Activated CD4-positive, alpha-beta T cell treated with anti-CD3 and anti-CD28 coated beads, Interleukin-2, amount 10 ng/mL, durations not matched to agents 24 days and 14 days (primary cell): ENCODE measurements at regions not wholly inside any gene's neighbourhood (a gene's known extent, or its start where the extent isn't known, plus 50 kb on each side); places are given as distances from the start of the nearest gene placed in this dataset.

Source experiments
- DNase-seq: peaks from one replicate; pipeline ENCODE4 v3.0.0; 2022
- H3K27ac Mint-ChIP-seq: one replicate; pipeline ENCODE4 v1.8.0; 2022; ENCODE audit warnings: mild to moderate bottlenecking, mixed read lengths
- H3K27me3 Mint-ChIP-seq: one replicate; pipeline ENCODE4 v1.8.0; 2022; ENCODE audit warnings: mixed read lengths
- H3K36me3 Mint-ChIP-seq: one replicate; pipeline ENCODE4 v1.8.0; 2022; ENCODE audit warnings: low read depth, mild to moderate bottlenecking, mixed read lengths
- H3K4me1 Mint-ChIP-seq: one replicate; pipeline ENCODE4 v1.8.0; 2021; ENCODE audit warnings: mixed read lengths
- H3K4me3 Mint-ChIP-seq: one replicate; pipeline ENCODE4 v1.8.0; 2022; ENCODE audit warnings: mild to moderate bottlenecking, moderate library complexity, mixed read lengths
- H3K9me3 Mint-ChIP-seq: one replicate; pipeline ENCODE4 v1.8.0; 2021; ENCODE audit warnings: mixed read lengths
- intact Hi-C: fragments of 100-400 bp; cut with micrococcal nuclease; formaldehyde crosslinking; loops from one replicate; pipeline ENCODE4 v1.15.1; 2023

- Mint-ChIP-seq H3K27me3 (peaks cover 2% of the 10 kb centered on the region), H3K9me3 (no peaks in the 10 kb centered on the region), H3K4me3 (no peak overlapping the region), H3K4me1 (no peaks in the 10 kb centered on the region), H3K36me3 (no peaks in the 10 kb centered on the region), H3K27ac (no peak overlapping the region)
- no peak for DNase-seq
- intact Hi-C loops, result no loop called here
Measured at GRCh38 chr2:71937396-71937795, 210.3 kb downstream of the CYP26B1 start.

DNA sequence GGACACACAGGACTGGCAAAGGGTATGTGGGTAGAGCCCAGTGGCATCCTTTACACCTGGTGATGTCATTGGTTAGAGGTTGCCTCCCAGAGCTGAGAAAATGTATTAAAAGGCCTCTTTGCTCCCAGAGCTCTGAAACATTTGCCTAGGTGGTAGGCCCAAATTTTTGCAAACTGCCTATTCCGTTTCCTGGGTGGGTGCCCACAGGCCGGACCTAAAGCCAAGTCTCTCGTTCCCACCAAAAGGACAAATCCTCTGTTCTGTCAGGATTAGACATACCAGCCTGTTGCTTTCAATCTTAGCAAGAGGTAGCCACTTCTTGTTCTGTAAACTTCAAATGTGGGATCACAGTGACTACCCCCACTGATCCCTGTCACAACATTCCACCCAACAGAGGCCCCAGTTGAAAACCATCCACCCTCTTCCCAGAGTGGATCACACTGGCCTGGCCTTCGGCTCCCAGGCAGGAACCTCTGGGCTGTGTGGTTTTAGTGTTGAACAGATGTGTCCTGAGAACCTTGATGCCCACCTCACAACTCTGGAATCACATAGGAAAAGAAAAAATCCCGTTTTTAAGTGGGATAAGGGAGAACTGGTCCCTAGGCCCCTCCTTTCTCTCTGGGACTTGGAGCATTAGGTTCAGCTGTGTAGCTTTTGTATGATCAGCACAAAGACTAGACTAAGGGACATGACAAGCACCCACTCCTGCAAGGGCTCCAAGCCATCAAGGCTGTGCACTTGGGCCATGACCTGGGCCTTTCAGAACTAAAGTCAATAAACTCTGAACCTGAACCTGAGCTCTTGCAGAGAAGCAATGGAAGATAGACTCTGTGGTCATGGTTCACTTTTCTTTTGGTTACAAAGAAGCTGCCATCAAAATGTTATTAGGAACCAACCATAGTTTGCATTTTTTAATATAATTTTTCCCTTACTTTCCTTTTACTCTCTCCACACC, 211.3 kb downstream of the CYP26B1 start:
- no peaks in the 10 kb centered on the region for H3K9me3 Mint-ChIP-seq
- intact Hi-C loops, result no loop called here

DNA sequence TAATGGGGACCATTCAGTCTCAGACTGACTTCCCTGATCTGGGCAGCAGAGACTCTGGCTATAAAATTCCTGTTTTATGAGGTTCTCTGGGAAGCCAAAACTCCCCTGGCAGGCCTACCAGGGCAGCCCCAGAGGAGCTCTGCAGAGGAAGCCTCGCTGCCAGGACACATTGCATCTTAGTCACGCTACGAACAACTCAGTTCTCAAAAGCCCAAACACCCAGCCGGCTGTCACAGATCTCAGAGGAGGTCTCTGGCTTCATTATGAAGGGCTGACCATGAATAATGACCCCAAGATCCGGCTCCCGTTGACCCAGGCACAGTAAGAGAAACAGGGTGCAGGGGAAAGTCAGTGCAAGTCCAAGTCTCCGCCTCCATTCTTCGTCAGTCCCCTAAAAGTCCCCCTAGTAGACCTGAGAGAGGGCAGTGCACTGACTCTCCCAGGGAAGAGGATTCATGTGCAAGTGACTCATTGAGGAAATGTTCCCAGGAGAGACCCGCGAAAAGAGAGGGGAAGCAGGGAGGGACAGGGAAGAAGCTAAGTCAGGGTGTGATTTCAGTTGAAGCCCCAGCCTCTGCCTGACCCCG, 212.3 kb downstream of the CYP26B1 start:
- Mint-ChIP-seq H3K27me3 (peaks cover 2% of the 10 kb centered on the region), H3K36me3 (no peaks in the 10 kb centered on the region)
- DNase-seq, result no peak

More for the DNA sequence above, 211.3 kb downstream of the CYP26B1 start:
- H3K27me3 Mint-ChIP-seq, result peaks cover 2% of the 10 kb centered on the region
- no peak overlapping the region for H3K27ac Mint-ChIP-seq
- H3K4me1 Mint-ChIP-seq, result no peaks in the 10 kb centered on the region
- H3K4me3 Mint-ChIP-seq, result no peak overlapping the region
- H3K36me3 Mint-ChIP-seq, result no peaks in the 10 kb centered on the region
- no peak for DNase-seq

GRCh38 chr2:71934595-71935261, 212.9 kb downstream of the CYP26B1 start:
- Mint-ChIP-seq H3K4me3 (no peak overlapping the region), H3K27me3 (peaks cover 2% of the 10 kb centered on the region), H3K9me3 (no peaks in the 10 kb centered on the region), H3K4me1 (no peaks in the 10 kb centered on the region), H3K27ac (no peak overlapping the region), H3K36me3 (no peaks in the 10 kb centered on the region)
- intact Hi-C loops, result no loop called here
- DNase-seq, result peak; percentile 40

More for the DNA sequence above, 212.3 kb downstream of the CYP26B1 start:
- H3K4me3 Mint-ChIP-seq, result no peak overlapping the region
- no peaks in the 10 kb centered on the region for H3K9me3 Mint-ChIP-seq
- intact Hi-C loops, result no loop called here
- no peak overlapping the region for H3K27ac Mint-ChIP-seq
- H3K4me1 Mint-ChIP-seq, result no peaks in the 10 kb centered on the region

GRCh38 chr2:71934320-71934593, 213.4 kb downstream of the CYP26B1 start:
- Mint-ChIP-seq H3K36me3 (no peaks in the 10 kb centered on the region), H3K4me1 (no peaks in the 10 kb centered on the region), H3K27ac (no peak overlapping the region), H3K9me3 (no peaks in the 10 kb centered on the region), H3K4me3 (no peak overlapping the region), H3K27me3 (peaks cover 2% of the 10 kb centered on the region)
- intact Hi-C loops, result no loop called here
- no peak for DNase-seq

DNA sequence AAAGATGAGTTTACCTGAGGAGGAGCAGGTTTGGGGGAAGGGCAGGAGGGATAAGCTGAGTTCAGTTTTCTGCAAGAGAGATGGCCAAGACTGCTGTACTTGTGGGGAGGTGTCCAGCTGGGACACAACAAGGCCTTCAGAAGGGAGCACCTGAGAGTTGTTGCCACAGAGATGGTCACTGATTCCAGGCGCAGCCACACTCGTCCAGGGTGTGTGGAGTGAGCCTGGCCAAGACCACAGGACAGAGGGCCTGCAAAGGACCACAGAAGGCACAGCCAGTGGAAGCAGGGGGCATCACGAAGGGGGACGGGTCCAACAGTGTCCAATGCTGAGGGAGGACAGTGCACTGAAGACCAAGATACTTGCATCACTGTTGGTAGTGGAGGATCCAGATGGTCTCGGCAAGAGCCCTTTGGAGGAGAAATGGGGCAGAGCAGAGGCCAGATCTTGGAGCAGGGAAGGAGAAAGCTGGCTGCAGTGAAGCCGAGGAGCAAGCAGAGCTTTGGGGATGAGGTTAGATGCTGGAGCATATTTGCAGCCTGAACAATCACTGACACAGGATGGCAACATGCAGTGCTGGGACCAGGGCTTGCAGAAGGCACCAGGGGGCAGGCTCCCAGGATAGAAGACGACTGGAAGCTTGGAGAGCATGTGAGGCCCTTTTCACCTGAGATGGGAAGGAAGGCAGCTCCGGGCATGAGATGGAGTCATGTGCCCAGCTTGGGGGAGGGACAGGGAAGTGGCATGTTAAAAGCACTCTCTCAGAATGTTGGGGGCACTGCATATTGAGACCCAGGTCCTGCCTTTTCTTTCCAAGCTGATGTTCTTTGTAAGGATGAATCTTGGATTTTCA, 214.0 kb downstream of the CYP26B1 start:
- peaks cover under 1% of the 10 kb centered on the region for H3K27me3 Mint-ChIP-seq
- no peak for DNase-seq
- H3K4me3 Mint-ChIP-seq, result no peak overlapping the region
- intact Hi-C loops, result no loop called here
- H3K27ac Mint-ChIP-seq, result no peak overlapping the region
- H3K4me1 Mint-ChIP-seq, result no peaks in the 10 kb centered on the region
- H3K36me3 Mint-ChIP-seq, result no peaks in the 10 kb centered on the region
- H3K9me3 Mint-ChIP-seq, result no peaks in the 10 kb centered on the region

- no peak overlapping the region for H3K27ac Mint-ChIP-seq
- intact Hi-C loops, result no loop called here
- H3K9me3 Mint-ChIP-seq, result no peaks in the 10 kb centered on the region
- H3K36me3 Mint-ChIP-seq, result no peaks in the 10 kb centered on the region
- DNase-seq, result peak; percentile 30
- H3K27me3 Mint-ChIP-seq, result no peaks in the 10 kb centered on the region
- no peaks in the 10 kb centered on the region for H3K4me1 Mint-ChIP-seq
- no peak overlapping the region for H3K4me3 Mint-ChIP-seq
Measured at GRCh38 chr2:71932780-71933466, 214.7 kb downstream of the CYP26B1 start.

DNA sequence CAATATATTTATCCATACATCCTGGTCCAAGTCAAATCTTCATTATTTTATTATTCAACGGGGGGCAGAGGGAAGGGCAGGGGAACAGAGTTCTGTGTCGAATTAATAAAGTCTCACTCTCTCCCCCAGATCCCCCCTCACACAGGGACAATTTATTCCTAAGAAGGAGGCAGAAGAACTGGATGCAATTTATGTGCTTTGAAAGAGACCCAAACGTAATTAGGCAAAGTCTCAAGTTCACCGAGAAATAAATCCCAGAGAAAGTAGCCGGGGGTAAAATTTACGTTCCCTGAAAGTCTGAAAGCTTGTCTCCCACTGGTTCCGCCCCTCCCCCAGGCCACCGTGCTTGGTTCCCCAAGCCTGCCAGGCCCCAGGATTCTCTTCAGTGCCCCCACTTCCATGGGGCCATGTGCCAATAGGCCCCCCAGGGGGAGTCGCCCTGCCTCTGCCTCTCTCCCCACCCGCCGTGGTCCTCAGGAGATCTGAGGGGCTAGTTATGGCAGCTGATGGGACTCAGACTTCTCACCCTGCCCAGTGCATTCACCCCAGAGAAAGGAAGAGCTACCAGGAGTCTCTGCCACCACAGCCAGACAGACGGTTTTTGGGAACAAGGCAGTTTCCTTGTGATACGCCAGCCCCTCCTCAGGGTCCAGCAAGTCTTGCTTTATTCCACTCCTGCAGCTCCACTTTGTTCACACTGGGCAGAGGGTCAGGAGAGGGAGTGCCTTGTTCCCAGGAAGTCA, 215.5 kb downstream of the CYP26B1 start:
- Mint-ChIP-seq H3K27ac (no peak overlapping the region), H3K27me3 (no peaks in the 10 kb centered on the region), H3K36me3 (no peaks in the 10 kb centered on the region), H3K4me1 (no peaks in the 10 kb centered on the region), H3K9me3 (no peaks in the 10 kb centered on the region), H3K4me3 (no peak overlapping the region)
- intact Hi-C loops, result no loop called here
- no peak for DNase-seq

- peak; percentile 15 for DNase-seq
- intact Hi-C loops, result no loop called here
- no peak overlapping the region for H3K27ac Mint-ChIP-seq
- no peaks in the 10 kb centered on the region for H3K36me3 Mint-ChIP-seq
- no peaks in the 10 kb centered on the region for H3K4me1 Mint-ChIP-seq
- no peak overlapping the region for H3K4me3 Mint-ChIP-seq
- no peaks in the 10 kb centered on the region for H3K27me3 Mint-ChIP-seq
- H3K9me3 Mint-ChIP-seq, result no peaks in the 10 kb centered on the region
Measured at GRCh38 chr2:71930049-71930681, 217.5 kb downstream of the CYP26B1 start.

DNA sequence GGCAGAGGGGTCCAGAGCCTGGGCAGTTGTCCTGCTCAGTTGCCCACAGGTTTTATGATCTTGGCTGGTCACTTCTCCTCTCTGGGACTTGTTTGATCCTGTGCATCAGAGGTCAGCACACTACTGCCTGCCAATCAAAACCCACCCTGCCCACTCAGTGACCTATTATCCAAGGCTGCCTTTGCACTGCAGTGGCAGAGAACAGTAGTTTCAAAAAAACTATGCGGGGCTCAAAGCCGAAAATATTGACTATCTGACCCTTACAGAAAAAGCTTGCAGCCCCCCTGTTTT, 218.2 kb downstream of the CYP26B1 start:
- no peaks in the 10 kb centered on the region for H3K27me3 Mint-ChIP-seq
- no peaks in the 10 kb centered on the region for H3K4me1 Mint-ChIP-seq
- H3K36me3 Mint-ChIP-seq, result no peaks in the 10 kb centered on the region
- no peak for DNase-seq
- no peak overlapping the region for H3K4me3 Mint-ChIP-seq
- no peak overlapping the region for H3K27ac Mint-ChIP-seq
- H3K9me3 Mint-ChIP-seq, result no peaks in the 10 kb centered on the region
- intact Hi-C loops, result no loop called here

DNA sequence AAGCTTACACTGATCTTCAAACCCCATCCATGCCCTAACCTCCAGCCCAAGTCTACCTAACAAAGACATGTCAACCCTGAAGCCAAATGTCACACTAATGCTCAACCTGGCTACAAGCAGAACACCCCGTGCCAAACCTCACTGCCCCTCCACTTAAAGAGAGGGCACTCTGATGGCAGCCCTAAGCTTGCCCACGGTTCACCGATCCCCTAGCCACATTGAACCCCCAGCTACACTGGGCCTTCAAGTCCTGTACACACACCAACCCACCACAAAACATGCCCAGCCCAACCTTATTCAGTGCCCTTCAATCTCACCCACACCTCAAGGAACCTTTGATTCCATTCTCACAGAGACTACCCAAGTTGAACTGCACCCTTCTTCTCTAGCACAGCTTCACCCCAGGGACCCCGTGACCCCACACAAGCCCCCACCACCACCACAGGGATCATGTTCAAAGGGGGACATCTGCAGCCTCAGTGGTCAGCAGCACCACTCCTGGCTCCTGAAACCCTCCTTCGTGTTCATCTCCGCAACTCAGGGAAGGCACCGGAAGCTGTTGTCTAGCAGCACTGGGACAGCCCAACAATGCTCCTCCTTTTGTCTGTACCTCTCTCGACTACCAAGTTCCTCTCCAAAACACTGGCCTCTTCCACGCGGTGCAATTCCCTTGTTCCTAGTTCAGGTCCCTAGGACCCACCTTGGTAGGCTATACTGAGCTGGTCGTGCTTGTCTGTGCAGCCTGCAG, 218.8 kb downstream of the CYP26B1 start:
- H3K4me3 Mint-ChIP-seq, result no peak overlapping the region
- no peaks in the 10 kb centered on the region for H3K36me3 Mint-ChIP-seq
- H3K9me3 Mint-ChIP-seq, result no peaks in the 10 kb centered on the region
- intact Hi-C loops, result no loop called here
- H3K4me1 Mint-ChIP-seq, result no peaks in the 10 kb centered on the region
- no peak overlapping the region for H3K27ac Mint-ChIP-seq
- no peaks in the 10 kb centered on the region for H3K27me3 Mint-ChIP-seq
- peak; percentile 31 for DNase-seq
